LNCaP clone FGC (cell line): ENCODE measurements at regions not wholly inside any gene's neighbourhood (a gene's known extent, or its start where the extent isn't known, plus 50 kb on each side); places are given as distances from the start of the nearest gene placed in this dataset.

ENCODE experiments used
- DNase-seq: peaks from one replicate; pipeline ENCODE4 v3.0.0-alpha.2; 2011; ENCODE audit warnings: low read depth
- H3K4me3 ChIP-seq: 2 replicates; pipeline ENCODE4 v1.5.1; 2011; ENCODE audit warnings: mild to moderate bottlenecking, low read depth, low read length, control low read depth
- CTCF ChIP-seq: IDR thresholded peaks from 2 replicates; pipeline ENCODE4 v1.5.1; 2012; ENCODE audit warnings: mild to moderate bottlenecking; ENCODE audit not compliant: control insufficient read depth, insufficient read depth; ENCODE audit errors: extremely low read depth

DNA sequence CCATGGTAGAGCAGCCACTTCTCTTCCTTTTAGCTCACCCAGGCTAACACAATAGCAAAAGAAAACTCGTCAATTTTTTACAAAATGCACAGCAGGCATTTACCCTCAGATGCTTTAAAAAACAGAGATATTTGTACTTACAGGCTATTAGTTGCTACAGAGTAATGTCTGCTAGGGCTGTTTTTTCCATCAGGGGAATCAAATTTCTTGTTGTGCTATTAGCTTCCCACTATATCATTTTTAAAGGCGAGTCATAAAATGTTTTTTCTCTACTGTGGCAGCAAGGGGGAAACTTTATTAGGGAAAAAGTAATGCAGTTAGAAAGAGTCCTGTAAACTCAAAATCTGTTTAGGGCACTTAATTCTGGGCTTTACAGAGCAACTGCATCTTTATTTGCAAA lies 277.9 kb upstream of the THSD7B start:
- no peak for TF ChIP-seq CTCF
- H3K4me3 ChIP-seq: no peak overlapping the region
- DNase-seq: no peak

DNA sequence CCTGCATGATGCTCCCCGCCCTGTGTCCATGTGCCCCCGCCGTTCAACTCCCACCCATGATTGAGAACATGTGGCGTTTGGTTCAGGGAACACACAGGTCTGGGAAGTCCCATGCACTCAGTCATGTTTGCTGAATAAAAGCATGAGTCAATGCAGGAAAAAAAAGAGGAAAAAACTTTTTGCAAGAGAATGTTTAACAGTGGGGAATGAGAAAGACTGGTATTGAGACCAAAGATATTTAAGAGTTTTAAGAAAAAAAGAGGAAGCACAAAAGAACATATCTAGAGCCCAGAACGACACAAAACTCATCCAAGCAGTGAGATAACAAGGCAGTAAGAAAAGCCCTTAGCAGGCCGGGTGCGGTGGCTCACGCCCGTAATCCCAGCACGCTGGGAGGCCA lies 279.2 kb upstream of the THSD7B start:
- DNase-seq: no peak
- no peak for TF ChIP-seq CTCF
- no peak overlapping the region for H3K4me3 ChIP-seq

DNA sequence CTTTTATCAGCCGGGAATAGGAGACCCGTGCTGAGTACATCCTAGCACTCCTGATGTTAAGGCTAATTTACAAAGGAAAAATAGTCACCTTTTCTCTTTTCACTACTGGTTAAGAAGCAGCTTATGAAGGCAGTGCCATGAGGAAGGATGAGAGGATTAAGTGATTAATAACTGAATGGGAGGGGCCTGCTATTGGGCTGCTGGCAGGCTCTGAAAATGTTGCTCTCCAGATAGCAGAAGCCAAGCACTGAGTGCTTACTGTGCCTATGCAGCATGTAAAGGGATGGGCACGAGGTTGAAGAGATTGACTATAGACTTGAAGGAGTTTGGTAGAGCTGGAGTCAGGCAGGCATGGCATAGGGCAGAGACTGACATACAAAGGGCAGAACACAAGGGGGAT lies 282.4 kb upstream of the THSD7B start:
- H3K4me3 ChIP-seq: no peak overlapping the region
- no peak for TF ChIP-seq CTCF
- DNase-seq: no peak

- TF ChIP-seq CTCF: no peak
- DNase-seq: no peak
- no peak overlapping the region for H3K4me3 ChIP-seq
These were observed 283.3 kb upstream of the THSD7B start for GRCh38 chr2:136482006-136482405.

- no peak overlapping the region for H3K4me3 ChIP-seq
- TF ChIP-seq CTCF: no peak
- DNase-seq: no peak
These were observed 285.6 kb upstream of the THSD7B start for GRCh38 chr2:136479696-136480095.

DNA sequence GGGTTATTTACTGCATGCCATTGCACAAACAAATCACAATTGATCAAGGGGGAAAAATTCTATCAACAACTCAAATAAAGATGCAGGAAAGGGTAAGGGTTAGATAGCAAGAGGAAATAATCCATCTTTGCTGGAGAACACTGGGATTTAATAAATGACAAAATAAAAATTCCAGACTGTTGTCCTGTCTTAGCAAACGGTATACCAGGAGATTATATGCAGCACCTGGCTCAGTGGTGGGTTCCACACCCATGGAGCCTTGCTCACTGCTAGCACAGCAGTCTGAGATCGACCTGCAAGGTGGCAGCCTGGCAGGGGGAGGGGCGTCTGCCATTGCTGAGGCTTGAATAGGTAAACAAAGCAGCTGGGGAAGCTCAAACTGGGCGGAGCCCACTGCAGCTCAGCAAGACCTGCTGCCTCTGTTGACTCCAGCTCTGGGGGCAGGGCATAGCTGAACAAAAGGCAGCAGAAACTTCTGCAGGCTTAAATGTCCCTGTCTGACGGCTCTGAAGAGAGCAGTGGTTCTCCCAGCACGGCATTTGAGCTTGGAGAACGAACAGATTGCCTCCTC lies 296.5 kb upstream of the THSD7B start:
- H3K4me3 ChIP-seq: no peak overlapping the region
- no peak for DNase-seq
- no peak for TF ChIP-seq CTCF

DNA sequence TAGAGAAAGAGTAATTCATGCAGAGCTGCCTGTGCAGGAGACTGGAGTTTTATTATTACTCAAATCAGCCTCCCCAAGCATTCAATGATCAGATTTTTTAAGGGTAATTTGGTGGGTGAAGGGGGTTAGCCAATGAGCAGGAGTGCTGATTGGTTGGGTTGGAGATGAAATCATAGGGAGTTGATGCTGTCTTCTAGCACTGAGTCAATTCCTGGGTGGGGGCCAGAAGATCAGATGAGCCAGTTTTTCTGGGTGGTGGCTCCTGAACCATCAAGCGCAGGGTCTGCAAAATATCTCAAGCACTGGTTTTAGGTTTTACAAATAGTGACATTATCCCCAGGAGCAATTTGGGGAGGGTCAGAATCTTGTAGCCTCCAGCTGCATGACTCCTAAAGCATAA lies 312.8 kb upstream of the THSD7B start:
- no peak for TF ChIP-seq CTCF
- no peak for DNase-seq
- H3K4me3 ChIP-seq: no peak overlapping the region
